ENCODE measurements at regions not wholly inside any gene's neighbourhood (a gene's known extent, or its start where the extent isn't known, plus 50 kb on each side); places are given as distances from the start of the nearest gene placed in this dataset.
"Not testable (repeated sequence)": the region's sequence is repeated elsewhere in the genome, so short reads cannot be mapped to it uniquely, and the experiment has no call there.

DNA sequence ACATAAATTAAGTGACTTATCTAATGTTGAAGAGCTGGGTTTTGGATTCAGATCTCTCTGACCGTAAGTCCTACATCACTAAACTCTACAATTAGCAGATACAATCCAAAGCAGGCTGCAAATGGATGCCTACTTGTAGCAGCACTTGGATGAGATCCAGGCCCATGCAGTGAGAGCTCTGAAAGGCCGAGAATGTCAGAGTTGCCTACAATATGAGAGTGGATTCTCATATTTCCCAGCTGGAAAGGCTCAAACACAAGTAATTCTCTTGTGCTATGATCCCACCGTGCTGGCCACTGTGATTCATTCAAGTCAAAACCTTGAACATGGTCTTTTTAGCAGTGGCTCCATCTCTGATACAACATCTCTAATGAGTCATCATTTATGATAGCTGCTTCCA, 125.4 kb upstream of the CHRDL1 start:
- H3K27me3 ChIP-seq: no peaks in the 10 kb centered on the region
- no peaks in the 10 kb centered on the region for H3K4me1 ChIP-seq
- no peak for TF ChIP-seq CTCF (IDR thresholded peaks at IDR 0.05)
- no peak overlapping the region for H3K4me3 ChIP-seq
- H3K36me3 ChIP-seq: no peaks in the 10 kb centered on the region
- H3K9me3 ChIP-seq: no peaks in the 10 kb centered on the region
- H3K27ac ChIP-seq: no peak overlapping the region
- DNase-seq: no peak
- intact Hi-C loops (cut with DNase I; ENCODE audit: low total_unique reads): no loop called here

- Histone ChIP-seq H3K27ac (no peak overlapping the region), H3K9me3 (no peaks in the 10 kb centered on the region), H3K4me3 (no peak overlapping the region), H3K4me1 (no peaks in the 10 kb centered on the region), H3K27me3 (no peaks in the 10 kb centered on the region), H3K36me3 (no peaks in the 10 kb centered on the region)
- no peak for DNase-seq
- TF ChIP-seq CTCF (IDR thresholded peaks at IDR 0.05): no peak
- intact Hi-C loops (cut with DNase I; ENCODE audit: low total_unique reads): no loop called here
Observed at GRCh38 chrX:110915570-110915969, 120.0 kb upstream of the CHRDL1 start.

- no peak for TF ChIP-seq CTCF (IDR thresholded peaks at IDR 0.05)
- intact Hi-C loops (cut with DNase I; ENCODE audit: low total_unique reads): no loop called here
- H3K4me3 ChIP-seq: no peak overlapping the region
- no peak overlapping the region for H3K27ac ChIP-seq
- no peak for DNase-seq
- no peaks in the 10 kb centered on the region for H3K36me3 ChIP-seq
- H3K9me3 ChIP-seq: no peaks in the 10 kb centered on the region
- no peaks in the 10 kb centered on the region for H3K27me3 ChIP-seq
- no peaks in the 10 kb centered on the region for H3K4me1 ChIP-seq
Observed at GRCh38 chrX:110915111-110915510, 119.5 kb upstream of the CHRDL1 start.

DNA sequence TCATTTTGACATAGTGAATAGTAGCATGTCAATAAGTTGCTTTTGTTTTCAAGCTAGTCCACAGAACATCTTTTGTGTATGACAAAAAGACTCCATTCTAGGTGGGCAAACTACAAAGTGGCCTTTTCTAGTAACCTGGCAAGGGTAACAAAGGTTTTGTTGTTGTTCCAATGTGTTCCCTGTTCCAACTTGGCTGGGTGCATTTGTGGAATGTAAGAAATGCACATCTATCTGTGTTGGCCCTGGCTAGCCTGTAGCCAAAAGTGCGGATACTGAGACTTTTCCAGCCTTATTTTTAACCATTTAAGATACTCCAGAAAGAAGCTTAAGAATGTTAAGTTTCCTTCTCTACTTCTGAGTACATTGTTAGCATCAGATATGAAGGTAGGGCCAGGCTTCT, 118.7 kb upstream of the CHRDL1 start:
- no peaks in the 10 kb centered on the region for H3K4me1 ChIP-seq
- intact Hi-C loops (cut with DNase I; ENCODE audit: low total_unique reads): no loop called here
- TF ChIP-seq CTCF (IDR thresholded peaks at IDR 0.05): no peak

GRCh38 chrX:110904747-110905146, 109.1 kb upstream of the CHRDL1 start:
- H3K9me3 ChIP-seq; intact Hi-C loops (cut with DNase I; ENCODE audit: low total_unique reads); H3K36me3 ChIP-seq; H3K4me3 ChIP-seq; H3K4me1 ChIP-seq; H3K27ac ChIP-seq; DNase-seq; H3K27me3 ChIP-seq: not testable (repeated sequence)

More for the DNA sequence above, 118.7 kb upstream of the CHRDL1 start:
- no peak overlapping the region for H3K4me3 ChIP-seq
- H3K27ac ChIP-seq: no peak overlapping the region
- no peaks in the 10 kb centered on the region for H3K9me3 ChIP-seq
- H3K36me3 ChIP-seq: no peaks in the 10 kb centered on the region
- H3K27me3 ChIP-seq: no peaks in the 10 kb centered on the region
- no peak for DNase-seq

DNA sequence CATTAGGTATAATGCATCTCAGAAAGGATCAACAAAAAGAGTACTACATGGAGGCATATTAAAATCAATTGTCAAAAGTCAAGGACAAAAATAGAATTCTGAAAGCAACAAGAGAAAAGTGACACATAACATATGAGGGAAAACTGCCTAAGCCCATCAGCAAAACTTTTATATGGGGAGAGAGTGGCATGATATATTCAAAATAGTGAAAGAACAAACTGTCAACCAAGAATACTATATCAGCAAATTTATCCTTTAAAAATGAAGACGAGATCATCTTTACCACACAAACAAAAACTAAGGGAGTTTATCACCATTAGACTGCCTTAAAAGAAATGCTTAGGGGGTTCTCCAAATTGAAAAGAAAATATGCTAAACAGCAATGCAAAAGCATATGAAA, 86.4 kb upstream of the CHRDL1 start:
- no peak for DNase-seq
- no peaks in the 10 kb centered on the region for H3K27me3 ChIP-seq
- no peak for TF ChIP-seq CTCF (IDR thresholded peaks at IDR 0.05)
- no peaks in the 10 kb centered on the region for H3K4me1 ChIP-seq
- intact Hi-C loops (cut with DNase I; ENCODE audit: low total_unique reads): no loop called here
- peaks cover 0 to 29% (median 16%) of the 10 kb centered on the region in 3 donors for H3K9me3 ChIP-seq
- no peak overlapping the region for H3K4me3 ChIP-seq
- no peaks in the 10 kb centered on the region for H3K36me3 ChIP-seq
- no peak overlapping the region for H3K27ac ChIP-seq
